ENCODE measurements at regions not wholly inside any gene's neighbourhood (a gene's known extent, or its start where the extent isn't known, plus 50 kb on each side); places are given as distances from the start of the nearest gene placed in this dataset.

GRCh38 chr12:17438141-17438540, 651.9 kb downstream of the RERGL start:
- TF ChIP-seq, protein P1, sequence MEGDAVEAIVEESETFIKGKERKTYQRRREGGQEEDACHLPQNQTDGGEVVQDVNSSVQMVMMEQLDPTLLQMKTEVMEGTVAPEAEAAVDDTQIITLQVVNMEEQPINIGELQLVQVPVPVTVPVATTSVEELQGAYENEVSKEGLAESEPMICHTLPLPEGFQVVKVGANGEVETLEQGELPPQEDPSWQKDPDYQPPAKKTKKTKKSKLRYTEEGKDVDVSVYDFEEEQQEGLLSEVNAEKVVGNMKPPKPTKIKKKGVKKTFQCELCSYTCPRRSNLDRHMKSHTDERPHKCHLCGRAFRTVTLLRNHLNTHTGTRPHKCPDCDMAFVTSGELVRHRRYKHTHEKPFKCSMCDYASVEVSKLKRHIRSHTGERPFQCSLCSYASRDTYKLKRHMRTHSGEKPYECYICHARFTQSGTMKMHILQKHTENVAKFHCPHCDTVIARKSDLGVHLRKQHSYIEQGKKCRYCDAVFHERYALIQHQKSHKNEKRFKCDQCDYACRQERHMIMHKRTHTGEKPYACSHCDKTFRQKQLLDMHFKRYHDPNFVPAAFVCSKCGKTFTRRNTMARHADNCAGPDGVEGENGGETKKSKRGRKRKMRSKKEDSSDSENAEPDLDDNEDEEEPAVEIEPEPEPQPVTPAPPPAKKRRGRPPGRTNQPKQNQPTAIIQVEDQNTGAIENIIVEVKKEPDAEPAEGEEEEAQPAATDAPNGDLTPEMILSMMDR (IDR thresholded peaks at IDR 0.05): no peak
- no peak for TF ChIP-seq SP1 (CRISPR knock-in tag; conservative IDR thresholded peaks at IDR 0.05)
- no peak for TF ChIP-seq FOXK1 (CRISPR knock-in tag; IDR thresholded peaks at IDR 0.05)
- TF ChIP-seq FOXJ3 (CRISPR knock-in tag; IDR thresholded peaks at IDR 0.05; ENCODE audit: borderline replicate concordance): no peak
- TF ChIP-seq NR1H2 (CRISPR knock-in tag; IDR thresholded peaks at IDR 0.05): no peak
- TF ChIP-seq CBFB (CRISPR knock-in tag; IDR thresholded peaks at IDR 0.05; ENCODE audit: low read depth): no peak
- TF ChIP-seq, protein P2, sequence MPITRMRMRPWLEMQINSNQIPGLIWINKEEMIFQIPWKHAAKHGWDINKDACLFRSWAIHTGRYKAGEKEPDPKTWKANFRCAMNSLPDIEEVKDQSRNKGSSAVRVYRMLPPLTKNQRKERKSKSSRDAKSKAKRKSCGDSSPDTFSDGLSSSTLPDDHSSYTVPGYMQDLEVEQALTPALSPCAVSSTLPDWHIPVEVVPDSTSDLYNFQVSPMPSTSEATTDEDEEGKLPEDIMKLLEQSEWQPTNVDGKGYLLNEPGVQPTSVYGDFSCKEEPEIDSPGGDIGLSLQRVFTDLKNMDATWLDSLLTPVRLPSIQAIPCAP (CRISPR knock-in tag; IDR thresholded peaks at IDR 0.05): no peak
- TF ChIP-seq ZNF532 (CRISPR knock-in tag; IDR thresholded peaks at IDR 0.05; ENCODE audit: borderline replicate concordance): no peak
- no peak for TF ChIP-seq ESRRA (CRISPR knock-in tag; IDR thresholded peaks at IDR 0.05; ENCODE audit: borderline replicate concordance)
- no peak for TF ChIP-seq SMAD3 (CRISPR knock-in tag; IDR thresholded peaks at IDR 0.05; ENCODE audit: borderline replicate concordance)
